ENCODE measurements at regions not wholly inside any gene's neighbourhood (a gene's known extent, or its start where the extent isn't known, plus 50 kb on each side); places are given as distances from the start of the nearest gene placed in this dataset.
"Not testable (repeated sequence)": the region's sequence is repeated elsewhere in the genome, so short reads cannot be mapped to it uniquely, and the experiment has no call there.

DNA sequence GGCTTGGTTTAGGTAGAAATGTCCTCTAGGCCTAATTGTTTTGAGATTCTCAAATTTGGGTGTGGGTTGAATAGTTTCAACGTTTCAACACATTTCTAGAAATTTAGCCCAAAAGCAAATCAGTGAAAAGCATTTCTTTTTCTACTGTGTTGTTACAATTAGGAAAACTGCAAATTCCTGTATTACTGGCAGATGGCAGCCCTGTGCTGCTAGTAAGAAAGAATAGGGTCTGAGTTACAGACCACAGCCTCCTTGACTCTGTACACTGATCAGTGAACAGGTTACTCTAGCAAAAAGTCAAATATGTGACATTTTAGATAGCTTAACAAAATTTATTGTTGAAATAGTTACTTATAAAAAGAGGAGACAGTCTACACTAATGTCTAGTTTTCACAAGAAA lies 703.0 kb downstream of the JRKL start:
- TF ChIP-seq, protein P1, sequence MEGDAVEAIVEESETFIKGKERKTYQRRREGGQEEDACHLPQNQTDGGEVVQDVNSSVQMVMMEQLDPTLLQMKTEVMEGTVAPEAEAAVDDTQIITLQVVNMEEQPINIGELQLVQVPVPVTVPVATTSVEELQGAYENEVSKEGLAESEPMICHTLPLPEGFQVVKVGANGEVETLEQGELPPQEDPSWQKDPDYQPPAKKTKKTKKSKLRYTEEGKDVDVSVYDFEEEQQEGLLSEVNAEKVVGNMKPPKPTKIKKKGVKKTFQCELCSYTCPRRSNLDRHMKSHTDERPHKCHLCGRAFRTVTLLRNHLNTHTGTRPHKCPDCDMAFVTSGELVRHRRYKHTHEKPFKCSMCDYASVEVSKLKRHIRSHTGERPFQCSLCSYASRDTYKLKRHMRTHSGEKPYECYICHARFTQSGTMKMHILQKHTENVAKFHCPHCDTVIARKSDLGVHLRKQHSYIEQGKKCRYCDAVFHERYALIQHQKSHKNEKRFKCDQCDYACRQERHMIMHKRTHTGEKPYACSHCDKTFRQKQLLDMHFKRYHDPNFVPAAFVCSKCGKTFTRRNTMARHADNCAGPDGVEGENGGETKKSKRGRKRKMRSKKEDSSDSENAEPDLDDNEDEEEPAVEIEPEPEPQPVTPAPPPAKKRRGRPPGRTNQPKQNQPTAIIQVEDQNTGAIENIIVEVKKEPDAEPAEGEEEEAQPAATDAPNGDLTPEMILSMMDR (conservative IDR thresholded peaks at IDR 0.05) = peak; percentile 43; the same call in 2 of the 3 replicates
- Histone ChIP-seq H2BK120ac (ENCODE audit: low read depth, low read length, poor library complexity, severe bottlenecking) (no peak overlapping the region), H2BK15ac (ENCODE audit: low read depth, low read length) (no peak overlapping the region), H3K9me3 (ENCODE audit: control insufficient read depth, low read depth, low read length) (no peaks in the 10 kb centered on the region), H3K79me1 (ENCODE audit: insufficient read depth, low read depth, low read length, poor library complexity, severe bottlenecking) (no peaks in the 10 kb centered on the region), H3K27ac (ENCODE audit: insufficient read length, low read depth, low read length) (no peak overlapping the region), H3K9ac (ENCODE audit: extremely low read depth, insufficient read length, low read length) (no peak overlapping the region), H3T11ph (ENCODE audit: low read length) (no peak overlapping the region), H3K14ac (ENCODE audit: insufficient read depth, low read length) (no peak overlapping the region), H3K27me3 (ENCODE audit: insufficient read depth, low read length) (no peaks in the 10 kb centered on the region), H2BK20ac (ENCODE audit: low read depth, low read length, poor library complexity, severe bottlenecking) (no peak overlapping the region), H2AK5ac (ENCODE audit: insufficient read length, low read length) (no peak overlapping the region), H4K5ac (ENCODE audit: insufficient read length, low read depth, low read length) (no peak overlapping the region), H4K20me1 (ENCODE audit: control insufficient read depth, insufficient read depth, insufficient read length) (no peaks in the 10 kb centered on the region), H4K91ac (ENCODE audit: insufficient read length, low read depth, low read length) (no peak overlapping the region), H2BK5ac (ENCODE audit: insufficient read length, low read length) (no peak overlapping the region), H3K23ac (ENCODE audit: insufficient read length, low read depth, low read length) (no peak overlapping the region), H3K56ac (ENCODE audit: insufficient read length, low read depth, low read length) (no peak overlapping the region), H3K79me2 (ENCODE audit: insufficient read depth, low read length) (no peaks in the 10 kb centered on the region), H3K4me2 (ENCODE audit: insufficient read depth, insufficient read length, low read length) (no peak overlapping the region), H4K8ac (replicated peaks; ENCODE audit: insufficient read length, low read depth, low read length) (no peak overlapping the region), H2AFZ (ENCODE audit: low read length) (no peak overlapping the region), H3K4ac (ENCODE audit: low read depth, low read length) (no peak overlapping the region), H3K23me2 (ENCODE audit: insufficient read length, low read depth, low read length, poor library complexity, severe bottlenecking) (no peaks in the 10 kb centered on the region), H2BK12ac (ENCODE audit: insufficient read length, low read depth, low read length) (no peak overlapping the region), H3K18ac (ENCODE audit: insufficient read length, low read depth, low read length) (no peak overlapping the region), H3K4me1 (ENCODE audit: insufficient read depth, low read length) (no peaks in the 10 kb centered on the region)
- no peaks in the 10 kb centered on the region for H3K4me1 Mint-ChIP-seq
- no peaks in the 10 kb centered on the region for H3K36me3 Mint-ChIP-seq (ENCODE audit: insufficient read depth in 1 of 3, low read depth in 3 of 3)
- H3K9me3 Mint-ChIP-seq = no peaks in the 10 kb centered on the region
- no peak for DNase-seq
- no peaks in the 10 kb centered on the region for H3K27me3 Mint-ChIP-seq (ENCODE audit: low read depth)
- H3K4me3 Mint-ChIP-seq = no peak overlapping the region
- no peak overlapping the region for H3K27ac Mint-ChIP-seq
- no CpG with 5 or more reads among the region's 1 CpG for WGBS (ENCODE audit: extremely low coverage, insufficient read length, low lambda C conversion rate)

DNA sequence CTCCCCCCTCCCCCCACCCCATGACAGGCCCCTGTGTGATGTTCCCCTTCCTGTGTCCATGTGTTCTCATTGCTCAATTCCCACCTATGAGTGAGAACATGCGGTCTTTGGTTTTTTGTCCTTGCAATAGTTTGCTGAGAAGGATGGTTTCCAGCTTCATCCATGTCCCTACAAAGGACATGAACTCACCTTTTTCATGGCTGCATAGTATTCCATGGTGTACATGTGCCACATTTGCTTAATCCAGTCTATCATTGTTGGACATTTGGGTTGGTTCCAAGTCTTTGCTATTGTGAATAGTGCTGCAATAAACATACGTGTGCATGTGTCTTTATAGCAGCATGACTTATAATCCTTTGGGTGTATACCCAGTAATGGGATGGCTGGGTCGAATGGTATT lies 712.4 kb downstream of the JRKL start:
- not testable (repeated sequence) for H3K4me1 ChIP-seq (ENCODE audit: insufficient read depth, low read length); H3K23ac ChIP-seq (ENCODE audit: insufficient read length, low read depth, low read length); H3K4ac ChIP-seq (ENCODE audit: low read depth, low read length); H4K5ac ChIP-seq (ENCODE audit: insufficient read length, low read depth, low read length); H2BK120ac ChIP-seq (ENCODE audit: low read depth, low read length, poor library complexity, severe bottlenecking); H3K27ac Mint-ChIP-seq; H4K8ac ChIP-seq (replicated peaks; ENCODE audit: insufficient read length, low read depth, low read length); H3K9me3 Mint-ChIP-seq; H2BK15ac ChIP-seq (ENCODE audit: low read depth, low read length); H3K4me3 Mint-ChIP-seq; H2BK5ac ChIP-seq (ENCODE audit: insufficient read length, low read length); H3K56ac ChIP-seq (ENCODE audit: insufficient read length, low read depth, low read length); H2AFZ ChIP-seq (ENCODE audit: low read length); H4K91ac ChIP-seq (ENCODE audit: insufficient read length, low read depth, low read length); H3K23me2 ChIP-seq (ENCODE audit: insufficient read length, low read depth, low read length, poor library complexity, severe bottlenecking); H3K4me2 ChIP-seq (ENCODE audit: insufficient read depth, insufficient read length, low read length); H3K27ac ChIP-seq (ENCODE audit: insufficient read length, low read depth, low read length); H3K9me3 ChIP-seq (ENCODE audit: control insufficient read depth, low read depth, low read length); H3K9ac ChIP-seq (ENCODE audit: extremely low read depth, insufficient read length, low read length); H3K79me2 ChIP-seq (ENCODE audit: insufficient read depth, low read length); H3T11ph ChIP-seq (ENCODE audit: low read length); H3K27me3 Mint-ChIP-seq (ENCODE audit: low read depth); H3K4me1 Mint-ChIP-seq; H2AK5ac ChIP-seq (ENCODE audit: insufficient read length, low read length); H3K18ac ChIP-seq (ENCODE audit: insufficient read length, low read depth, low read length); DNase-seq; H2BK12ac ChIP-seq (ENCODE audit: insufficient read length, low read depth, low read length); H2BK20ac ChIP-seq (ENCODE audit: low read depth, low read length, poor library complexity, severe bottlenecking); H3K27me3 ChIP-seq (ENCODE audit: insufficient read depth, low read length); H3K14ac ChIP-seq (ENCODE audit: insufficient read depth, low read length); H3K36me3 Mint-ChIP-seq (ENCODE audit: insufficient read depth in 1 of 3, low read depth in 3 of 3); H4K20me1 ChIP-seq (ENCODE audit: control insufficient read depth, insufficient read depth, insufficient read length); H3K79me1 ChIP-seq (ENCODE audit: insufficient read depth, low read depth, low read length, poor library complexity, severe bottlenecking)
- WGBS (ENCODE audit: extremely low coverage, insufficient read length, low lambda C conversion rate) = no CpG with 5 or more reads among the region's 3 CpGs
